ENCODE measurements at regions not wholly inside any gene's neighbourhood (a gene's known extent, or its start where the extent isn't known, plus 50 kb on each side); places are given as distances from the start of the nearest gene placed in this dataset.

DNA sequence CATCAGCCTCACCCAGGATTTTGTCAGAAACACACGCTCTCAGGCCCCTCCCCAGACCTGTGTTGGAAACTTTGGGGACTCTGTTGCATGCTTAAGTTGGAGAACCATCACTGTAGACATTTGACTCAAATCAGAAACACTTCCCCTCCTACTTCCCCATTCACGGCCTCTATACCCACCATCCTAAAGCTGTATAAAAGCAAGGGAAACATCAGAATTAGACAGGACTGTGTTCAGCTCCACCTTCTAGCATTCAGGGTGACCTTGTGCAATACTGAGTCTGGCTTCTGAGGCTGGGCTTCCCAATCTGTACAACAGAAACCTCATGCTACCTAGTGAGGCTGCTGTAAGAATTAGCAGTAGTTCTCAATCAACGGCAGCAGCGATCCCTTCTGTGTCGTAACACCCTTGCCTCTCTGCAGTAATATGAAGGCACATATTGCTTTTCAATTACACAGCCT is 252.3 kb downstream of the LY86 start:
- DNase-seq (ENCODE audit: low spot score): no peak

- no peak for DNase-seq (ENCODE audit: low spot score)
Observed at GRCh38 chr6:6841571-6841970, 253.1 kb downstream of the LY86 start.

GRCh38 chr6:6842291-6842690 is 253.8 kb downstream of the LY86 start:
- DNase-seq (ENCODE audit: low spot score): no peak

GRCh38 chr6:6843057-6843627 is 254.6 kb downstream of the LY86 start:
- peak; percentile 60 for DNase-seq (ENCODE audit: low spot score)

GRCh38 chr6:6843777-6844176 is 255.3 kb downstream of the LY86 start:
- DNase-seq (ENCODE audit: low spot score): no peak

- DNase-seq (ENCODE audit: low spot score): no peak
Observed at GRCh38 chr6:6844530-6844929, 256.0 kb downstream of the LY86 start.

- no peak for DNase-seq (ENCODE audit: low spot score)
Observed at GRCh38 chr6:6845603-6846002, 257.1 kb downstream of the LY86 start.

DNA sequence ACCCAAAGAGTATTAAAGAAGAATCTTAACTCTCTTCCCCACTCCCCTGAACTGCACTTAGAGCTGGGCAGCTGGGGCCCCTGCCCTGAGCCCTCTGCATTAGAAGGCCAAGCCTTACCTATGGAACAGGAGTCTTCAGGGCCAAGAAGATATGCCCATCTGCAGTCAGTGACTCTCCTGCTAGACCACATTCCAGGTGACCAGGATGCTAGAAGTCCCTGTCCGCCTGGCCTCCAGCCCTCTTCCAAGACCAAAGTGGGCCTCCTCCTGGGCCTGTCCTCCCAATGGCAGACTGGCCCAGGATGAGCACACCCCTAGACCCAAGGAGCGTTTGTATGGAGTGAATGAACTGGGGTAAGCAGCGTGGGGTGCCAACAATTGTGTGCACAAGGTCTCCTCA is 259.1 kb downstream of the LY86 start:
- no peak for DNase-seq (ENCODE audit: low spot score)

GRCh38 chr6:6851059-6851948 is 256.5 kb upstream of the RREB1 start:
- DNase-seq (ENCODE audit: low spot score): peak; percentile 44

- DNase-seq (ENCODE audit: low spot score): no peak
Observed at GRCh38 chr6:6851949-6852261, 255.9 kb upstream of the RREB1 start.

- DNase-seq (ENCODE audit: low spot score): peak; percentile 83
Observed at GRCh38 chr6:6856538-6857523, 250.9 kb upstream of the RREB1 start.

- no peak for DNase-seq (ENCODE audit: low spot score)
Observed at GRCh38 chr6:6857528-6857927, 250.2 kb upstream of the RREB1 start.

DNA sequence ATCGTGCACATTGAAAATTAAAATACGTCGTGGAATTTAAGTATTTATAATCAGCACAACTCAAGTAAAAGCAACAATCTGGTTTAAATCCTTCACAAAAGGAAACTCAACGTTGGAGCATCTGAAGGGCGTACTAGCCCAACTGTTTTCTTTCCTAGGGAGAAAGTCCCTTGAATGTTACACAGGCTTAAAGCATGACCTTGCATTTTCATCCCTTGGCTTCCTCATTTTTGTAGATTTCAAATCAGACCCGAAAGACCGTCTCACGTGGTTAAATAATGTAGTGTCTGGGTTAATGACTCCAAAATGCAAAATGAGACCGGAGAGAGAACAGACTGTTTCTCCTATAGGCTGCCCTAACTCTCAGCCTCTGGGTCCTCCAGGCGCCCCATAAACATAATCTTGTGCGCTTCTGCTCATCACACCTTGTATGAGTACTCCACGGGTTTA is 249.2 kb upstream of the RREB1 start:
- no peak for DNase-seq (ENCODE audit: low spot score)

GRCh38 chr6:6859105-6859504 is 248.7 kb upstream of the RREB1 start:
- no peak for DNase-seq (ENCODE audit: low spot score)

- no peak for DNase-seq (ENCODE audit: low spot score)
Observed at GRCh38 chr6:6859722-6860121, 248.0 kb upstream of the RREB1 start.

DNA sequence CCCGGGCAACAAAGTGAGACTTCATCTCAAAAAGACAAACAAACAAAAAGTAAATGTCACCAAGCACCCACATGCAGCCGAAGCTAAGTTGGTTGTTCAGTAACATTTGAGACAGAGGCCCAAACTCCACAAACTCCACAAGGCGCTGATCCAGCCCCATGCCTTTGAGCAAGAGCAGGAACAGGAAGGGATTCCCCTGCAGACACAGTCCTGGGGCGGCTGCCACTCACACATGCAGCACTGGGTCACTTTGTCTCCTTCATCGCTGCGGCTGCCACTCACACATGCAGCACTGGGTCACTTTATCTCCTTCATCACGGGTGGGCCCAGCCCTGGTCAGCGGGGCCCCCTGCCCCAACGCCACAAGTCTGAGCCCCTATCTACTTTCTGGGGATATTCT is 246.9 kb upstream of the RREB1 start:
- DNase-seq (ENCODE audit: low spot score): no peak

DNA sequence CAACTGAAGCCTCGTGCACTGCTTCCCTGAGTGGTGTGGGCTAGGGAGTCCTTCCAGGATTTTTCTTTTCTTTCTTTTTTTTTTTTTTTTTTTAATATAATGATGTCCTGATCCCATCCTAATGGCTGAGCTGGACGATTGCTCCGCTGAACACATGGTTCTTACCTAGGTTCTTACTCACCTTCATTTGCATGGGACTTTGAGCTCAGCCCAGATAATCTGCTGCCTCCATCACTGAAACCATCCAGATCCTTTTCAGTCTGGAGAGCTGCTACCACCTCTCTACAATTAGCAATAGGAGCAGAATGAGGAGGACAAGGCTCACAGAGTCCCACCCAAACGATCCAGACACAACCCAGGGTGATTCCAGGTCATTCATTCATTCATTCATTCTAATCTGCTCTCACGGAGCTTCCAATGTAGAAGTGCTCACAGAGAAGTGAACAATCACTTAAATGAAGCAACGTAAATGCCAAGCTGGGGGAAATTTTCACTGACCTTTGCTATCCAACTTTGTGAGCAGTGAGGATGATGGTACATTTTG is 246.3 kb upstream of the RREB1 start:
- DNase-seq (ENCODE audit: low spot score): peak; percentile 13

- no peak for DNase-seq (ENCODE audit: low spot score)
Observed at GRCh38 chr6:6861995-6862394, 245.8 kb upstream of the RREB1 start.

- DNase-seq (ENCODE audit: low spot score): no peak
Observed at GRCh38 chr6:6863970-6864639, 243.7 kb upstream of the RREB1 start.

- no peak for DNase-seq (ENCODE audit: low spot score)
Observed at GRCh38 chr6:6865611-6866010, 242.2 kb upstream of the RREB1 start.

DNA sequence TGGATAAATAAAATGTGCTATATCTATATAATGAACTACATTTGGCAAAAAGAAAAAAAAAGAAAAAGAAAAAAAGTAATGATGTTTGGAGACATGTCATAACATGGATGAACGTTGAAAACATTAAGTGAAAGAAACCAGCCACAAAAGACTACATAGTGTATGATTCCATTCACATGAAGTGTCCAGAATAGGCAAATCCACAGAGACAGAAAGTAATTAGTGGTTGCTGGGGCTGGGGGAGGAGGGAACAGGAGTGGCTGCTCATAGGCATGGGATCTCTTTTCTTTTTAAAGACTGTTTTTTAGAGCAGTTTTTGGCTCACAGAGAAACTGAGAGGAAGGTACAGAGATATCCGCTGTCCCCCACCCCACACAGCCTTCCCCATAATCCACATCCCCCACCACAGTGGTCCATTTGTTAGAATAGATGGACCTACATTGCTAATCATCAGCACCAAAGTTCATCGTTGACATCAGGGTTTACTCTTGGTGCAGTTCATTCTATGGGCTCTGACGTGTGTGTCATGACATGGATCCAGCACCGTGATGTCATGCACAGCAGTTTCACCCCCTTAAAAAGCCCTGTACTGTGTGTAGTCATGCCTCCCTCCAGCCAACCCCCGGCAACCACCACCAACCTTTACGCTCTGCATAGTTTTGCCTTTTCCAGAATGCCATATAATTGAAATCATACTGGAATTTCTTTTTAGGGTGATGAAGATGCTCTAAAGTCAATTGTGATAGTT is 240.9 kb upstream of the RREB1 start:
- no peak for DNase-seq (ENCODE audit: low spot score)

Data from SW480 (cell line).